ENCODE measurements at regions not wholly inside any gene's neighbourhood (a gene's known extent, or its start where the extent isn't known, plus 50 kb on each side); places are given as distances from the start of the nearest gene placed in this dataset.

GRCh38 chr16:82391690-82392089, 221.7 kb upstream of the MPHOSPH6 start:
- in situ Hi-C loops (cut with MboI), result no loop called here
- Histone ChIP-seq H3K4me3 (no peak overlapping the region), H3K27ac (ENCODE audit: control insufficient read depth, insufficient read depth) (no peak overlapping the region), H2AFZ (ENCODE audit: control insufficient read depth, low read depth, low read length) (no peak overlapping the region), H3K36me3 (ENCODE audit: control insufficient read depth in 2 of 2, insufficient read depth in 2 of 2, low read length in 1 of 2) (no peaks in the 10 kb centered on the region), H3K9ac (ENCODE audit: control insufficient read depth, insufficient read depth, low read length) (no peak overlapping the region), H3K4me1 (ENCODE audit: control insufficient read depth, insufficient read depth, low read length) (no peaks in the 10 kb centered on the region), H3K9me3 (replicated peaks; ENCODE audit: control insufficient read depth, insufficient read depth, low read length) (no peaks in the 10 kb centered on the region), H3K79me2 (ENCODE audit: control insufficient read depth, insufficient read depth, low read length) (no peaks in the 10 kb centered on the region), H3K27me3 (replicated peaks in 1 of 2; ENCODE audit: control insufficient read depth in 2 of 2, insufficient read depth in 2 of 2, low read length in 1 of 2) (peaks cover 0 to 2% of the 10 kb centered on the region in 2 experiments; a peak in 1 of 4 replicates), H4K20me1 (ENCODE audit: control insufficient read depth, insufficient read depth) (no peaks in the 10 kb centered on the region), H3K4me2 (ENCODE audit: control insufficient read depth, insufficient read depth) (no peak overlapping the region)
- ChIA-PET RAD21 (ENCODE audit: unreplicated experiment) (no interaction called here), POLR2A (no interaction called here), CTCF (no interaction called here), SMC1A (ENCODE audit: uncharacterized antibody, unreplicated experiment) (no interaction called here)
- intact Hi-C loops (cut with micrococcal nuclease; ENCODE audit: unreplicated experiment), result no loop called here
- ATAC-seq, result no peak
- no peak for DNase-seq (ENCODE audit: low read depth, low spot score)
- 11% methylated on average over 3 of the region's 3 CpGs for WGBS (ENCODE audit: insufficient coverage, insufficient replicate concordance, low lambda C conversion rate, missing lambda C conversion rate)
- BruUV-seq (replicated peaks), result no TSS peak
- TF ChIP-seq SIN3A (IDR thresholded peaks at IDR 0.05; ENCODE audit: low read depth, low read length), result no peak
- no peak for FAIRE-seq

- CTCF ChIA-PET, result no interaction called here
- BruUV-seq (replicated peaks), result no TSS peak
These were observed 220.1 kb upstream of the MPHOSPH6 start for GRCh38 chr16:82389956-82390650.

More at GRCh38 chr16:82389956-82390650, 220.1 kb upstream of the MPHOSPH6 start:
- no peaks in the 10 kb centered on the region for H3K4me1 ChIP-seq (ENCODE audit: control insufficient read depth, insufficient read depth, low read length)
- no peak overlapping the region for H3K27ac ChIP-seq (ENCODE audit: control insufficient read depth, insufficient read depth)
- H3K9ac ChIP-seq (ENCODE audit: control insufficient read depth, insufficient read depth, low read length), result no peak overlapping the region
- no peak overlapping the region for H3K4me3 ChIP-seq
- RAD21 ChIA-PET (ENCODE audit: unreplicated experiment), result no interaction called here
- FAIRE-seq (no peak), DNase-seq (ENCODE audit: low read depth, low spot score) (no peak), ATAC-seq (no peak)
- SMC1A ChIA-PET (ENCODE audit: uncharacterized antibody, unreplicated experiment), result no interaction called here
- POLR2A ChIA-PET, result no interaction called here
- no peaks in the 10 kb centered on the region for H3K36me3 ChIP-seq (ENCODE audit: control insufficient read depth in 2 of 2, insufficient read depth in 2 of 2, low read length in 1 of 2)
- TF ChIP-seq RELB (IDR thresholded peaks at IDR 0.05; ENCODE audit: low read depth) (no peak), NFIC (IDR thresholded peaks at IDR 0.05; ENCODE audit: low read depth, low read length) (no peak)
- in situ Hi-C loops (cut with MboI) (no loop called here), intact Hi-C loops (cut with micrococcal nuclease; ENCODE audit: unreplicated experiment) (no loop called here)
- 35% methylated on average over 7 of the region's 7 CpGs for WGBS (ENCODE audit: insufficient coverage, insufficient replicate concordance, low lambda C conversion rate, missing lambda C conversion rate)
- H4K20me1 ChIP-seq (ENCODE audit: control insufficient read depth, insufficient read depth), result no peaks in the 10 kb centered on the region
- H3K9me3 ChIP-seq (replicated peaks; ENCODE audit: control insufficient read depth, insufficient read depth, low read length), result no peaks in the 10 kb centered on the region
- H3K27me3 ChIP-seq (replicated peaks in 1 of 2; ENCODE audit: control insufficient read depth in 2 of 2, insufficient read depth in 2 of 2, low read length in 1 of 2), result no peaks in the 10 kb centered on the region
- no peak overlapping the region for H2AFZ ChIP-seq (ENCODE audit: control insufficient read depth, low read depth, low read length)
- no peak overlapping the region for H3K4me2 ChIP-seq (ENCODE audit: control insufficient read depth, insufficient read depth)
- no peaks in the 10 kb centered on the region for H3K79me2 ChIP-seq (ENCODE audit: control insufficient read depth, insufficient read depth, low read length)

All from GM12878 (cell line).